ENCODE measurements at regions not wholly inside any gene's neighbourhood (a gene's known extent, or its start where the extent isn't known, plus 50 kb on each side); places are given as distances from the start of the nearest gene placed in this dataset.

DNA sequence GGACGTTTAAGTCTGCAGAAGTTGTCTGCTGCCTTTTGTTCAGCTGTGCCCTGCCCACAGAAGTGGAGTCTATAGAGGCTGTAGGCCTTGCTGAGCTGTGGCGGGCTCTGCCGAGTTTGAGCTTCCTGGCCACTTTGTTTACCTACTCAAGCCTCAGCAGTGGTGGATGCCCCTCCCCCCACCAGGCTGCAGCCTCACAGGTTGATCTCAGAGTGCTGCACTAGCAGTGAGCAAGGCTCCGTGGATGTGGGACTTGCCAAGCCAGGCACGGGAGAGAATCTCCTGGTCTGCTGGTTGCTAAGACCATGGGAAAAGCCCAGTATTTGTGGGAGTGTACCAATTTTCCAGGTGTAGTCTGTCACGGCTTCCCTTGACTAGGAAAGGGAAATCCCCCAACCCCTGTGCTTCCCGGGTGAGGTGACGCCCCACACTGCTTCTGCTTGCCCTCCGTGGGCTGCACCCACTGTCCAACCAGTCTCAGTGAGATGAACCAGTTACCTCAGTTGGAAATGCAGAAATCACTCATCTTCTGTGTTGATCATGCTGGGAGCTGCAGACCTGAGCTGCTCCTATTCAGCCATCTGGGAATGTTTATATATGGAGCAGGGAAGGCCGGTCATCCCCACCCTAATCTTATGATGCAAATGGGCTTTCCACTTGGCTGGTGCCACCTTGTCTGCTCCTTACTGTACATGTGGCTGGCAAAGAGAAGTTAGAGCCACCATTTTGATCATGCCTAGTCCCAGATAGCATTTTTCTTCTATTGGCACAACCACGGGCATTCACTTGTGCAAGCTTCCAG is 156.9 kb upstream of the ITGA6 start:
- DNase-seq: no peak
- no peak for TF ChIP-seq POLR2A (IDR thresholded peaks at IDR 0.05; ENCODE audit: low read length)

DNA sequence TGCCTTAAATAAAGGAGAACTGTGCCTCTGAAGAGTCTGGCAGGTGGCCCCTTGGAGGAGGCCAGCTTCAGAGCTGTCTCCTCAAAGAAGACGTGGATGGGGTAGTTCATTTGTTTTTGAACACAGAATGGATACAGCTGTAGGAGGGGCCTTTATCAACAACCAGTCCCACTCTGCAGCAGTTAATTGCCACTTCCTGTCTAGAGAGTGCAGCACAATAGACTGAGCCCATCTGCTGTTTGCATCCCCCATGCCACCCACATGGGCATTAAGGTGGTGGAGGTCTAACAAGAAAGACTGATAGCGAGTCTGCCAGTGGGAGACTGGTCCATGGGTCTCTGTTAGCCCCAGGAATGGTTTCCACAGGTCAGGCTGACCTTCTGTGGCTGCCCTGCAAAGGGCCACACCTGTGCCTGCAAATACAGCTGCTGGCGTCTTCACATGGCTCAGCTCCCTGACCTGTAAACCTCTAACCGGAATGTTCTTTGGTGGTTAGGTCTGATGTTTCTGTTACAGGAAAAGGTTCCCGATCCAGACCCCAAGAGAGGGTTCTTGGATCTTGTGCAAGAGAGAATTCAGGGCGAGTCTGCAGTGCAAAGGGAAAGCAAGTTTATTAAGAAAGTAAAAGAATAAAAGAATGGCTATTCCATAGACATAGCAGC is 153.3 kb upstream of the ITGA6 start:
- TF ChIP-seq POLR2A (IDR thresholded peaks at IDR 0.05; ENCODE audit: low read length) (no peak), GATA1 (IDR thresholded peaks at IDR 0.05; ENCODE audit: low read depth, low read length) (no peak)
- DNase-seq: no peak

GRCh38 chr2:172275239-172275638 is 152.1 kb upstream of the ITGA6 start:
- no peak for DNase-seq
- no peak for TF ChIP-seq GATA1 (IDR thresholded peaks at IDR 0.05; ENCODE audit: low read depth, low read length)
- no peak for TF ChIP-seq POLR2A (IDR thresholded peaks at IDR 0.05; ENCODE audit: low read length)

GRCh38 chr2:172276961-172277360 is 150.4 kb upstream of the ITGA6 start:
- DNase-seq: no peak
- no peak for TF ChIP-seq GATA1 (IDR thresholded peaks at IDR 0.05; ENCODE audit: low read depth, low read length)

DNA sequence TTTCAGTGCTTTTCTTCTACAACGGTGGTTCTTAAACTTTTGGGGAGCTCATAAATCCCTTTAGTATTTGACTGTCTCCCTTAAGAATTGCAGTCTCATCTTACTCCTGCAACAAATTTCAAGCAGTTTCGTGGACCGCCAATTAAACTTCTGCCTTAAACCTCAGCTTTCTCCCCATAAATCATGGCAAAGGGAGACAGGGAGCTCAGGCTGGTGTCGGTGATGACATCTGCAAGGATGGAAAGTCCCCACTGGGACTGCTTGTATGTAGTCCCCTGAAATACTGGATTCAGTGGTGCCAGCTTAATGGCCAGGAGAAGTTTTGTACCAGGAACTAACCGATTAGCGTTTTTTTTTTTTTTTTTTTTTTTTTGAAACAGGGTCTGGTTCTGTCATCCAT is 148.7 kb upstream of the ITGA6 start:
- TF ChIP-seq GATA1 (IDR thresholded peaks at IDR 0.05; ENCODE audit: low read depth, low read length) (no peak), POLR2A (IDR thresholded peaks at IDR 0.05; ENCODE audit: low read length) (no peak)
- no peak for DNase-seq

DNA sequence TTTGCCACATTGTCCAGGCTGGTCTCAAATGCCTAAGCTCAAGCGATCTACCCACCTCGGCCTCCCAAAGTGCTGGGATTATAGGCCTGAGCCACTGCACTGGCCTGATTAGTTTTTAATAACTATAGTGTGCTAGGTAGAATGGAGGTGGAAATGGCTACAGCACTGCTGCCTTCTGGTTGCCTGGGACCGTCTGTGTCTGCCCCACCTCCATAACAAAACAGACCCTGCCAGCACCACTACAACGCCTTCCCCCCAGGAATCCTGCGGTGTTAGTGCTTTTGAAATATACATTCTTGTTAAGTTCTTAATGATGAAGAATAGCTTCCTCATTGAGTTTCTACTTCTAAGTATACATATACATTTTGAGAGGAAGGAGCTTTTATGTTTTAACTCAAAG is 148.2 kb upstream of the ITGA6 start:
- TF ChIP-seq GATA1 (IDR thresholded peaks at IDR 0.05; ENCODE audit: low read depth, low read length) (no peak), POLR2A (IDR thresholded peaks at IDR 0.05; ENCODE audit: low read length) (no peak)
- no peak for DNase-seq

DNA sequence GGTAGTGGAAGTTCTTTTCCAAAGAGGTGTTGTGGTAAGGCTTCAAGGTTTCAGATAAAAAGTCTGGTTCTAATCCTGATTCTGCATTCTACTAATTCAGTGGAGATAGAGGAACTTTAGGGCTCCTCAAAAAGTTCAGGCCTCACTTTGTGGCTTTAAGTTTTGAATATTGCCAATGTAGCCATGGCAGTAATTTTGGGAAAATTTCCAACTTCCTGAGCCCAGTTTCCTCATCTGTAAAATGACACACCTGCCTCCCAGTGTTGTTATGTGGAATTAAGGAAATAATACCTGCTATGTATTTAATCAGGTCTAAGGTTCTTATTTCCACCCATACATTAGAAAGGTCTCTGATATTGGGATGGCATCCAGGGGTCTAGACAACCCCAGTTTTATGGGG is 147.6 kb upstream of the ITGA6 start:
- DNase-seq: no peak
- TF ChIP-seq POLR2A (IDR thresholded peaks at IDR 0.05; ENCODE audit: low read length) (no peak), GATA1 (IDR thresholded peaks at IDR 0.05; ENCODE audit: low read depth, low read length) (no peak)

GRCh38 chr2:172280571-172281361 is 146.6 kb upstream of the ITGA6 start:
- TF ChIP-seq GATA1 (IDR thresholded peaks at IDR 0.05; ENCODE audit: low read depth, low read length): no peak
- no peak for DNase-seq

GRCh38 chr2:172281648-172282570 is 145.5 kb upstream of the ITGA6 start:
- no peak for TF ChIP-seq GATA1 (IDR thresholded peaks at IDR 0.05; ENCODE audit: low read depth, low read length)
- TF ChIP-seq POLR2A (IDR thresholded peaks at IDR 0.05; ENCODE audit: low read length): no peak
- DNase-seq: no peak

DNA sequence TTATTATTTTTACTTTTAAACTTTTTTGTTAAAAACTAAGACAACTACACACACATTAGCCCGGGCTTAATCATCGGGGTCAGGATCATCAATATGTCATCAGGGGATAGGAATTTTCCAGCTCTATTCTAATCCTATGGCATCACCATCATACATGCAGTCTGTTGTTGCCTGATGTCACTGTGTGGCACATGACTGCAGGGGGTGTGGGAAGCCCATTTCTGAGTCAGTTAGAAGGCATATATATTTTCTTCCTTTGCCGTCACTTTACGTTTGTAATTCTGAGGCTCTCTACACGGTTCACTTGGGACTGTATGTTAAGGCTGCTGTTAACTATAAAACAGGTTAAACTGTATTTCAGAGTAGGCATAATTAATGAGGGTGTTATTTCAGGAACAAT is 144.4 kb upstream of the ITGA6 start:
- no peak for DNase-seq
- TF ChIP-seq POLR2A (IDR thresholded peaks at IDR 0.05; ENCODE audit: low read length): no peak
- no peak for TF ChIP-seq GATA1 (IDR thresholded peaks at IDR 0.05; ENCODE audit: low read depth, low read length)

DNA sequence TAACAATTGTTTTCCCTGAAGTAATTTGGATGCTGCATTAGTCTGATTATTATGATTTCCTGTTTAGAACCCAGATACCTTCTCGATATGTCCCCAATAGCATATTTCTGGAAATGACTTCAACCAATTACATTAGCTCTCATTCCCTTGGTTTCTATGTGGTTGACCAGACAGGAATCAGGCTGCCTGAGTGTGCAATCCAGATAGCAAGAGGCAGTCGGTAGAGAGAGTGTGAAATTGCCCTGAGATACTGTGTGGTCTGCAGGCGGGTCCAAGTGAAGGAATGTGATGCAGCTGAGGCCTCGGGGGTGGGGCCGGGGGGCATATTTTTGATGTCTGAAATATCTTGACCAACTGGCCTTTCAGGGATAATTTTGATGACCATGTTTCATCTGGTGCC is 143.9 kb upstream of the ITGA6 start:
- no peak for TF ChIP-seq GATA1 (IDR thresholded peaks at IDR 0.05; ENCODE audit: low read depth, low read length)
- TF ChIP-seq POLR2A (IDR thresholded peaks at IDR 0.05; ENCODE audit: low read length): no peak
- no peak for DNase-seq

DNA sequence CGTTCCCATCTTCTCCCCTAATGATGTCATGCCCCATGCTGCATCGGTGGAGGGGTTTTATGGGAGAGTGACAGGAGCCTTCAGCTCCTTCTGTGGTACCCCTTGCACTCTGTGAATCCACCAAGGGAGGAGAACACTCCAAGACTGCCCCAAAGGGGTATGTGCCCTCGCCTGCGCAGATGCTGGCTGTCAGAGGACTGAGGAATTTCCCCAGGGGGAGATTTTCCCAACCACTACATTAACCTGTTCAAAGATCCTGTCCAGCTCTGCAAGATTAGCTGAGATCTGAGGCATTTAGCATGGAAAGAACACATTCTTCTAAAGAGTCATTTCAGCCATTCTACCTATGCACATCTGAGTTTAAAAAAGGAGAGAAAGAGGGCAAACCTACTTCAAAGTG is 143.2 kb upstream of the ITGA6 start:
- TF ChIP-seq POLR2A (IDR thresholded peaks at IDR 0.05; ENCODE audit: low read length): no peak
- no peak for TF ChIP-seq GATA1 (IDR thresholded peaks at IDR 0.05; ENCODE audit: low read depth, low read length)

DNA sequence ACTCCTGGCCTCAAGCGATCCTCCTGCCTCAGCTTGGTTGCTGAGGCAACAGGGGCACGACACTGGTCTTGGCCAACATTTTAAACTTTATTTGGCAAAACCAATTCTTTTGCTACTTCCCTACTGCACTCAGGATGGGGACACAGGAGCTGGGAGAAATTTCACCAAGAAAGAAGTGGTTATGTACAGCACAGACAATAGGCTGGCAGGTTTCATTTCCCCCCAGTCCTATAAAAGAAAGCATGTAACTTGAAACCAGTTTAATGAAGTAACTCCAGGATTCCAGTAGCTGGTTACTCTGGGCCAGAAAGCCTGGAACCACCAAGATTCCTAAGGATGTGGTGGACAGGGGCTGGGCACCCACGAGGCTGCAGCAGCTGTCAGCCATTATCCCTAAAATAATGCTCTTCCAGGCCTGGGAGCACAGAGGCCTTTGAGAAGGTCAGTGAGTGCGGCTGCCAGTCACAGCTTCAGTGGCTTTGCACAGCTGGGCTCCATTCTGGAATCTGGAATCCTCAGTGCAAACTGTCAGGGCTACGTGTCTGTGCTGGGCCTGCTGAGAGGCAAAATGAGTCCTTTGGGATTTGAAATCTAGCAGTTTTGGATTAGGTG is 142.3 kb upstream of the ITGA6 start:
- DNase-seq: no peak
- TF ChIP-seq GATA1 (IDR thresholded peaks at IDR 0.05; ENCODE audit: low read depth, low read length): no peak
- no peak for TF ChIP-seq POLR2A (IDR thresholded peaks at IDR 0.05; ENCODE audit: low read length)

More for the DNA sequence above, 143.2 kb upstream of the ITGA6 start:
- DNase-seq: no peak
